GM13976 (cell line): ENCODE measurements at regions not wholly inside any gene's neighbourhood (a gene's known extent, or its start where the extent isn't known, plus 50 kb on each side); places are given as distances from the start of the nearest gene placed in this dataset.

Experiments used
- DNase-seq: peaks from one replicate; pipeline ENCODE4 v3.0.0; 2012; ENCODE audit warnings: low spot score
- in situ Hi-C: fragments of 300-500 bp; cut with MboI; formaldehyde crosslinking; loops from one replicate; pipeline ENCODE4 v1.12.0; 2022; ENCODE audit warnings: low sequenced_read_pairs, mixed read lengths, inconsistent platforms; ENCODE audit not compliant: unreplicated experiment
- TF ChIP-seq, protein P1 (sequence below): IDR thresholded peaks from 2 replicates; pipeline ENCODE4 v1.5.1; 2012; ENCODE audit warnings: borderline replicate concordance, mild to moderate bottlenecking; ENCODE audit not compliant: insufficient read depth; ENCODE audit errors: extremely low read depth, missing control alignments, control extremely low read depth

DNA sequence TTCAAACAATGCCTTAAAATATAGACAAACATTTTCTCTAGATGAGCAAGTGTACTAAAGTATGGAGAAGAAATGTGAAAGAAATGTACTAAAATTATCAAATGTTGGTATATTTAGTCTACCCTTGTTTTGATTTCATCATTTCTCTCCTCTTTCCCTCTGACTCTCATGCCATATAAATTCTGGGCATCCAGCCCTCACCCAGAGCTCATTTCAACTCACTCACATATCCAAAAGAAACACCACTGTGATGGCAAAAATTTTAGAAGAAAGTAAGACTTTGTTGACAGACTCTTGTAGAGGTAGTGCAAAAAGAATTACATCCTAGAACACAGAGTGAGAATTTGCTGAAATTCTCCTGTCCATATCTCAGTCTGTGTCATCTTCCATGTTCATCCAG is 377.8 kb upstream of the SUCLG2 start:
- DNase-seq, result no peak
- TF ChIP-seq, protein P1, sequence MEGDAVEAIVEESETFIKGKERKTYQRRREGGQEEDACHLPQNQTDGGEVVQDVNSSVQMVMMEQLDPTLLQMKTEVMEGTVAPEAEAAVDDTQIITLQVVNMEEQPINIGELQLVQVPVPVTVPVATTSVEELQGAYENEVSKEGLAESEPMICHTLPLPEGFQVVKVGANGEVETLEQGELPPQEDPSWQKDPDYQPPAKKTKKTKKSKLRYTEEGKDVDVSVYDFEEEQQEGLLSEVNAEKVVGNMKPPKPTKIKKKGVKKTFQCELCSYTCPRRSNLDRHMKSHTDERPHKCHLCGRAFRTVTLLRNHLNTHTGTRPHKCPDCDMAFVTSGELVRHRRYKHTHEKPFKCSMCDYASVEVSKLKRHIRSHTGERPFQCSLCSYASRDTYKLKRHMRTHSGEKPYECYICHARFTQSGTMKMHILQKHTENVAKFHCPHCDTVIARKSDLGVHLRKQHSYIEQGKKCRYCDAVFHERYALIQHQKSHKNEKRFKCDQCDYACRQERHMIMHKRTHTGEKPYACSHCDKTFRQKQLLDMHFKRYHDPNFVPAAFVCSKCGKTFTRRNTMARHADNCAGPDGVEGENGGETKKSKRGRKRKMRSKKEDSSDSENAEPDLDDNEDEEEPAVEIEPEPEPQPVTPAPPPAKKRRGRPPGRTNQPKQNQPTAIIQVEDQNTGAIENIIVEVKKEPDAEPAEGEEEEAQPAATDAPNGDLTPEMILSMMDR, result no peak
- in situ Hi-C loops, result no loop called here

DNA sequence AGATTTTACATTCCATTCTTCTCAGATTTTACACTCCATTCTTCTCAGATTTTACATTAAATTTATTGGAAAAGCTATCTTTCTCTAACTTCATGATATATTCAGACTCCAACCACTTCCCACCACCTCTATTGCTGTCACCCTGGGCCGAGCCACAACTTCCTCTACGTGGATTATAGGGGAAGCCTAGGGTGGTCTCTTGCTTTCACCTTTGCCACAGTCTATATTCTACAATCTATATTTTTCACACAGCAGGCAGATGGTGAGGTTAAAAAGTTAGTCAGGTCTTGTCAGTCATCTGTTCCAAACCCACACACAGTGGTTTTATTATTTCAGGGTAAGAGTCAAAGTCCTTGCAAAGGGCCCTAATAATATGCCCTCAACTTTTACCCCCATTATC is 370.8 kb upstream of the SUCLG2 start:
- TF ChIP-seq, protein P1, result no peak
- in situ Hi-C loops, result no loop called here
- no peak for DNase-seq

DNA sequence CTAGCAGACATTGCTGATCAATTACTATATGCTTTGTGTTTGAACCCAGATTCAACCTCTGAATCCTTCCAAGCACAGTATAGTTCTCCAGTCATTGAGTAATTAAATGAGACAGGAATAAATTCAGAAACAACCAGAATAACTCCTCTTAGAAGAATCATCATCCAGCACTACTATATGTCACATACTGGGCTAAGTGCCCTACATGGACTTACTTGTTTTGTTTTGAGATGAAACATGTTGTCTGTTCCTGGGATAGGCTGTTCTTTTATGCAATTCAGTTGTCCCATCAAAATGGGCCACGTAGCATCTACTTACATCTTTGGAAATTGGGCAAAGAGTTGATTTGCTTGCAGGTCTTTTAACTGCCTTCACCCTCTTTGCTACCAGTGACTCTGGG is 365.5 kb upstream of the SUCLG2 start:
- DNase-seq, result no peak
- TF ChIP-seq, protein P1, result no peak
- in situ Hi-C loops, result no loop called here

DNA sequence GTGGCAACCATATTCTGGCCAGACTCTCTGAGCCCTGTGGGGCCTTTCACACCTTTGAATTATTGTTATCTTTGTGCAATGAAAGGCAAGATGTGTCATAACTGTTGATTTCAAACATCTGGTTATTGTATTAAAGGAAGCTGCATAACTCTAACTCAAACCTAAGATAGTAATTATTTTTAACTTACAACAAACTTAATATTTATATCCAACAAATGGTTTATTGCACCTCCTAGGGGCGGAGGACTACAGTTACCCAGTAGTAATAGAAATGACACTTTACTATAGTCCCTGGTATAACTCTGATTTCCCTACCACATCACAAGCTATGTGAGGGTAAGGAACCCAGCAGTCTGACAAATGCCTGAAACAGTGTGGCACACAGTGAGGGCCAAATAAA is 363.9 kb upstream of the SUCLG2 start:
- in situ Hi-C loops, result no loop called here
- DNase-seq, result no peak
- TF ChIP-seq, protein P1, result no peak

DNA sequence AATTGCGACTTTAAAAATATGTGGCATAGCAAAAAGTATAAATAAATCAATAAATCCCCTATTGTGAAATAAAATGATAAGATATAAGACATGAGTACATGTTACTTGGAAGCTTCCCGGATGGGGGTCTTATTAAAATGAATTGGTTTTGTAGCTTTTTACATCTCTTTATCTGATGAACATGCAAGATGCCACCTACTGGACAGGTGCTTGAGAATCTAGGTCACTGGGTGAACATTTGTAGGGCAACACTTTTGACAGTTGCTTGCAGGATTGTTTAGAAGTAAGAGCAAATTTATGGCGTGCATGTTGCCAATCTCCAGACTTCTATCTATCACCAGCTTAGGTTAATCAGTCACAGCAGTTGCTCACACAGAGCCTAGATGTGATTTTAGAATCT is 362.7 kb upstream of the SUCLG2 start:
- DNase-seq, result no peak
- TF ChIP-seq, protein P1, result no peak
- in situ Hi-C loops, result no loop called here

DNA sequence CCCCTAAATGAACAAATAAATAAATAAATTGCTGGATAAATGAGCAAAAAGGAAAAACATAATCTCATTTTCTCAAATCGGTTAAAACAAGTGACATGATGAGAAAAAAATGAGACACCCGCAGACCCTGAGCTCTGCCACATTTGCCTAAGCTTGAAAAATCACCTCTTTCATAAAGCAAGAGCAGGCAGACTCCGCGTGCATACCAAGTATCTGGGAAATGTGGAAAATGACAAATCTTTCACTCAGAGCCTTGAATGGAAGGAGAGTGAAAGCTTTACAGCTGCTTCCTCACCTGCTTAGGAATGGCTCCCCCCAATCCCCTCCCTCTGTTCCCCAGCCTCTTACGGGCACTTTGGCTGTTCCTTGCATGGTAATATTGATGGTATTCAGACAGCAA is 355.5 kb upstream of the SUCLG2 start:
- no peak for DNase-seq
- in situ Hi-C loops, result no loop called here
- TF ChIP-seq, protein P1, result no peak
